GM12878 (cell line): ENCODE measurements at regions not wholly inside any gene's neighbourhood (a gene's known extent, or its start where the extent isn't known, plus 50 kb on each side); places are given as distances from the start of the nearest gene placed in this dataset.

ENCODE experiments used
- ATAC-seq: fragments of 200-7000 bp; cut with Tn5 transposase; 3 replicates; pipeline ENCODE4 v1.9.1; 2020; ENCODE audit warnings: mild to moderate bottlenecking, moderate library complexity
- BruUV-seq: library from RNA; stranded (reverse); fragments of 400-500 nt; replicated peaks from 2 replicates; lab custom pipeline; 2021; lab: Mats Ljungman, UMichigan
- CTCF ChIA-PET: fragments of 300-600 bp; sonication (Branson Sonifier 250); formaldehyde crosslinking; extraction: SDS; loops from one replicate; lab custom pipeline; 2021; ENCODE audit warnings: inconsistent platforms; lab: Yijun Ruan, JAX
- POLR2A ChIA-PET: fragments of 350-600 bp; formaldehyde crosslinking; extraction: SDS; loops from one replicate; lab custom pipeline; 2021; ENCODE audit warnings: inconsistent platforms; lab: Charles Lee
- RAD21 ChIA-PET: fragments of 300-600 bp; sonication (Branson Sonifier 250); formaldehyde crosslinking; loops from one replicate; lab custom pipeline; 2023; ENCODE audit warnings: antibody characterized with exemption; ENCODE audit not compliant: unreplicated experiment; lab: Charles Lee
- SMC1A ChIA-PET: fragments of 300-600 bp; sonication (Branson Sonifier 250); formaldehyde crosslinking; loops from one replicate; lab custom pipeline; 2023; ENCODE audit not compliant: unreplicated experiment, uncharacterized antibody; lab: Charles Lee
- DNase-seq: peaks from one replicate; pipeline ENCODE4 v3.0.0-alpha.2; 2011; ENCODE audit warnings: low read depth, low spot score
- FAIRE-seq: peaks from 3 replicates; lab custom pipeline; 2011; peaks lifted over from hg19 to GRCh38; lab: Jason Lieb, UNC
- H2AFZ ChIP-seq: 2 replicates; pipeline ENCODE4 v1.6.0; 2011; ENCODE audit warnings: low read depth, low read length, control low read depth; ENCODE audit not compliant: control insufficient read depth
- H3K27ac ChIP-seq: 2 replicates; pipeline ENCODE4 v1.5.1; 2011; ENCODE audit warnings: control low read depth; ENCODE audit not compliant: control insufficient read depth, insufficient read depth
- H3K27me3 ChIP-seq, 2 experiments: replicated peaks in 1 of 2; 2 replicates each; pipeline versions ENCODE4 v1.6.0 to v1.6.1; 2011; ENCODE audit warnings: low read length in 1 of 2; ENCODE audit not compliant: control insufficient read depth in 2 of 2, insufficient read depth in 2 of 2
- H3K36me3 ChIP-seq, 2 experiments: 2 replicates each; pipeline ENCODE4 v1.5.1; 2011; ENCODE audit warnings: low read length in 1 of 2; ENCODE audit not compliant: control insufficient read depth in 2 of 2, insufficient read depth in 2 of 2
- H3K4me1 ChIP-seq: 2 replicates; pipeline ENCODE4 v1.6.1; 2011; ENCODE audit warnings: mild to moderate bottlenecking, low read length, moderate library complexity, mixed read lengths; ENCODE audit not compliant: control insufficient read depth, insufficient read depth
- H3K4me2 ChIP-seq: 2 replicates; pipeline ENCODE4 v1.6.0; 2011; ENCODE audit warnings: control low read depth; ENCODE audit not compliant: control insufficient read depth, insufficient read depth
- H3K4me3 ChIP-seq: fragments of 200-600 bp; sonication (generic); 2 replicates; pipeline ENCODE4 v1.5.1; 2016
- H3K79me2 ChIP-seq: 2 replicates; pipeline ENCODE4 v1.6.0; 2011; ENCODE audit warnings: low read length; ENCODE audit not compliant: control insufficient read depth, insufficient read depth
- H3K9ac ChIP-seq: 2 replicates; pipeline ENCODE4 v1.8.0; 2011; ENCODE audit warnings: low read length, control low read depth, mixed read lengths; ENCODE audit not compliant: control insufficient read depth, insufficient read depth
- H3K9me3 ChIP-seq: replicated peaks from 3 replicates; pipeline ENCODE4 v1.5.1; 2011; ENCODE audit warnings: mild to moderate bottlenecking, low read length; ENCODE audit not compliant: control insufficient read depth, insufficient read depth
- H4K20me1 ChIP-seq: 2 replicates; pipeline ENCODE4 v1.6.0; 2011; ENCODE audit not compliant: control insufficient read depth, insufficient read depth
- IKZF2 ChIP-seq, 2 experiments: fragments of 450-650 bp; IDR thresholded peaks; 2 replicates each; pipeline ENCODE4 v1.6.1; 2017; ENCODE audit warnings: mild to moderate bottlenecking in 2 of 2, moderate library complexity in 2 of 2
- IRF4 ChIP-seq: IDR thresholded peaks from 2 replicates; pipeline ENCODE4 v1.6.1; 2011; ENCODE audit warnings: low read depth, low read length
- SP1 ChIP-seq: IDR thresholded peaks from one replicate; pipeline ENCODE4 v1.6.1; 2011; ENCODE audit warnings: low read depth, low read length
- USF2 ChIP-seq: IDR thresholded peaks from 2 replicates; pipeline ENCODE4 v1.6.1; 2011; ENCODE audit warnings: low read depth, low read length, improper control_type of control experiment, borderline replicate concordance
- YY1 ChIP-seq: IDR thresholded peaks from 2 replicates; pipeline ENCODE4 v1.6.1; 2011; ENCODE audit warnings: low read depth, mild to moderate bottlenecking, low read length
- ZNF217 ChIP-seq: fragments of 450-650 bp; IDR thresholded peaks from 2 replicates; pipeline ENCODE4 v1.6.1; 2017; ENCODE audit warnings: antibody characterized with exemption, mild to moderate bottlenecking
- WGBS: methylation state at CpG from one replicate; pipeline ENCODE4 v1.1.6; 2016; ENCODE audit warnings: low lambda C conversion rate; ENCODE audit not compliant: insufficient replicate concordance, insufficient coverage; ENCODE audit errors: missing lambda C conversion rate; 5-methylcytosine and 5-hydroxymethylcytosine counted together
- in situ Hi-C: fragments of 300-500 bp; cut with MboI; formaldehyde crosslinking; loops from 9 replicates; pipeline ENCODE4 v1.14.3; 2018; ENCODE audit warnings: mixed read lengths
- intact Hi-C: fragments of 100-400 bp; cut with micrococcal nuclease; formaldehyde crosslinking; loops from one replicate; pipeline ENCODE4 v1.14.2; 2022; ENCODE audit not compliant: unreplicated experiment

- no peaks in the 10 kb centered on the region for H4K20me1 ChIP-seq
- H2AFZ ChIP-seq, result no peak overlapping the region
- 80% methylated on average over 6 of the region's 6 CpGs for WGBS
- ATAC-seq (no peak), FAIRE-seq (no peak), DNase-seq (no peak)
- no peaks in the 10 kb centered on the region for H3K79me2 ChIP-seq
- RAD21 ChIA-PET, result no interaction called here
- intact Hi-C loops (no loop called here), in situ Hi-C loops (no loop called here)
- POLR2A ChIA-PET, result no interaction called here
- H3K9me3 ChIP-seq, result no peaks in the 10 kb centered on the region
- no TSS peak for BruUV-seq
- no peak overlapping the region for H3K9ac ChIP-seq
- H3K4me2 ChIP-seq, result no peak overlapping the region
- no peaks in the 10 kb centered on the region for H3K27me3 ChIP-seq
- SMC1A ChIA-PET, result interaction anchor here (1.2 kb wide), 1 partner anchor 17 kb away, joined by 3 read pairs; no protein-coding TSS in a partner anchor
- H3K36me3 ChIP-seq, result no peaks in the 10 kb centered on the region
- TF ChIP-seq IRF4 (no peak), USF2 (no peak), ZNF217 (no peak), IKZF2 (IDR thresholded peaks at IDR 0.05) (no peak), SP1 (no peak)
- CTCF ChIA-PET, result interaction anchor here (0.6 to 1.5 kb wide), 3 partner anchors 10 to 69 kb away, joined by 3 to 5 read pairs (median 3); no protein-coding TSS in a partner anchor
- no peak overlapping the region for H3K27ac ChIP-seq
- no peak overlapping the region for H3K4me3 ChIP-seq
- no peaks in the 10 kb centered on the region for H3K4me1 ChIP-seq
Measured at GRCh38 chr9:26142631-26143030, 464.4 kb upstream of the TUSC1 start.

GRCh38 chr9:26142201-26142600, 464.0 kb upstream of the TUSC1 start:
- no TSS peak for BruUV-seq
- ChIA-PET RAD21 (no interaction called here), SMC1A (interaction anchor here (1.2 kb wide), 1 partner anchor 17 kb away, joined by 3 read pairs; no protein-coding TSS in a partner anchor), POLR2A (no interaction called here), CTCF (interaction anchor here (0.6 to 1.5 kb wide), 3 partner anchors 11 to 68 kb away, joined by 3 to 5 read pairs (median 3); no protein-coding TSS in a partner anchor)
- DNase-seq (no peak), ATAC-seq (no peak), FAIRE-seq (no peak)
- H3K4me1 ChIP-seq, result no peaks in the 10 kb centered on the region
- H3K9ac ChIP-seq, result no peak overlapping the region
- intact Hi-C loops (no loop called here), in situ Hi-C loops (no loop called here)
- no peaks in the 10 kb centered on the region for H4K20me1 ChIP-seq
- H3K9me3 ChIP-seq, result no peaks in the 10 kb centered on the region
- WGBS, result 47% methylated on average over 5 of the region's 5 CpGs
- no peak overlapping the region for H2AFZ ChIP-seq
- H3K27me3 ChIP-seq, result no peaks in the 10 kb centered on the region
- H3K4me3 ChIP-seq, result no peak overlapping the region
- H3K27ac ChIP-seq, result no peak overlapping the region
- H3K36me3 ChIP-seq, result no peaks in the 10 kb centered on the region
- H3K79me2 ChIP-seq, result no peaks in the 10 kb centered on the region
- no peak overlapping the region for H3K4me2 ChIP-seq
- TF ChIP-seq YY1, result no peak
